ENCODE measurements at regions not wholly inside any gene's neighbourhood (a gene's known extent, or its start where the extent isn't known, plus 50 kb on each side); places are given as distances from the start of the nearest gene placed in this dataset.

DNA sequence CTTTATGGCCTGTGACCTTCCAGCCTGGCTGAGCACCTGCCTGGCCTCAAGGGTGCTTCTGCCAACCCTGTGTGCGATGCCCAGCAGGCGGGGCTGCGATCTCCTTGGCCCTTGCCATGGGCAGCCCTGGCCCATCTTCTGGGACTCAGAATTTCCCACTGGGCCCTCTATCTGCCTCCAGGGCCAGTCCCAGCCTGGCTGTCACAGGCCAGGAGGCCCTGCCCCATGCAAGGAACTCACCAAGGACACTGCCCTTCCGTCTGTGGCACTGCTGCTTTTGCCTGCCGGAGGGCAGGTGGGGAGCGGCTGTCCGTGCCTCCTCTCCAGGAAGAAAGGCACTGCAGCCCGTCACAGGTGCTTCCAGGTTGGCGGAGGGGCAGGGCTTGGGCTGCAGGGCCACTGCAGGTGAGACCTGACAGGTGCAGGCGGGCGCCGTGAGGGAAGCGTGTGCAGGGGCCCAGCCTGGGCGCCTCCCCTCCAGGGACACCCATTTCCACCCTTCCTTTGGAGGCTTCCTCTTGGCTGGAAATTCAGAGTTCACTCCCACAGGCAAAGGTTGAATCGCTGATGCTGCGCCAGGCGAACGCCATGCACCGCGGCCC is 177.8 kb downstream of the KIF26A start:
- DNase-seq (ENCODE audit: low spot score), result peak; percentile 7
- ATAC-seq, result no peak
- Mint-ChIP-seq H3K4me3 (no peak overlapping the region), H3K27me3 (ENCODE audit: low read depth) (no peaks in the 10 kb centered on the region), H3K4me1 (no peaks in the 10 kb centered on the region), H3K9me3 (peaks cover 16% of the 10 kb centered on the region), H3K36me3 (no peaks in the 10 kb centered on the region), H3K27ac (no peak overlapping the region)
- TF ChIP-seq ZNF263 (CRISPR knock-in tag; IDR thresholded peaks at IDR 0.05; ENCODE audit: low read depth), result no peak
- no peak for TF ChIP-seq ZNF396 (CRISPR knock-in tag; IDR thresholded peaks at IDR 0.05; ENCODE audit: borderline replicate concordance)
- no peak for TF ChIP-seq NR1H2 (CRISPR knock-in tag; IDR thresholded peaks at IDR 0.05)
- POLR2A ChIA-PET, result no interaction called here
- CTCF ChIA-PET, result no interaction called here

DNA sequence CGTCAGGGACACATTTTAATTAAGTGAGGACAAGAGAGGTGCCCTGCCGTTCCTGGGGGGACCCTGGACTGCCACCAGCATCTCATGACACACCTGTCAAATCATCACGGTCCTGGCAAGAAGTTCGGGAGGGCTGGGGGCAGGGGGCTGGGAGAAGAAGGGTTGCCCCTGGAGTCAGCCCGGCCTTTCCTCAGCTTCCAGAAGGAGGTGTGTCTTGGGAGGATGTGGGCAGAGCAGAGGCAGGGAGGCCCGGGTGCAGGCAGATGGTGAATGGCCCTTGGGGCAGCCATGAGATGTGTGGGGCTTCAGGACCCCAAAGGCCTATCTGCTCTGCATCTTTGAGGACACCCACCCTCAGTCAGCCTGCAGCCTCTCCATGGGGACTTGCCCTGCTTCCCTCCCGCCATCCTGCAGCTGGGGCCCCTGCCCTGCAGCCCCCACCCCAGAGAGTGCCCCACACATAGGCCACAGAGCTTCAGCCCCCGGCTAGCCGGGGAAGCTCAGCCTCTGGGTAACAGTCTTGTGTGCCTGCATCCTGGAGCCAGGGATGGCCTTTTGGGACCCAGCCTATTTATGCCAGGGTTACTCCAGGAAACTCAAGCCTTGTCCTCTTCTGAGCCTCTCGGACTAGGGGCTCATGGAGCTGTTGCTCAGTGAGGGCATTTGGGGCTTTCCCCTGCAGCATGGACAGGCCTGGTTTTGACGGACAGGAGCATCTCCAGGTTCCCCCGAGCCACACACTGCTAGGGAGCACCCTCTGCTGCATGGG is 178.5 kb downstream of the KIF26A start:
- H3K27me3 Mint-ChIP-seq (ENCODE audit: low read depth), result no peaks in the 10 kb centered on the region
- ChIA-PET POLR2A (no interaction called here), CTCF (no interaction called here)
- H3K4me3 Mint-ChIP-seq, result no peak overlapping the region
- peaks cover 12% of the 10 kb centered on the region for H3K9me3 Mint-ChIP-seq
- no peaks in the 10 kb centered on the region for H3K4me1 Mint-ChIP-seq
- no peaks in the 10 kb centered on the region for H3K36me3 Mint-ChIP-seq
- TF ChIP-seq, protein P1, sequence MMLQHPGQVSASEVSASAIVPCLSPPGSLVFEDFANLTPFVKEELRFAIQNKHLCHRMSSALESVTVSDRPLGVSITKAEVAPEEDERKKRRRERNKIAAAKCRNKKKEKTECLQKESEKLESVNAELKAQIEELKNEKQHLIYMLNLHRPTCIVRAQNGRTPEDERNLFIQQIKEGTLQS (CRISPR knock-in tag; conservative IDR thresholded peaks at IDR 0.05), result no peak
- TF ChIP-seq ZNF396 (CRISPR knock-in tag; IDR thresholded peaks at IDR 0.05; ENCODE audit: borderline replicate concordance), result no peak
- no peak for TF ChIP-seq NFATC4 (CRISPR knock-in tag; IDR thresholded peaks at IDR 0.05)
- TF ChIP-seq, protein P2, sequence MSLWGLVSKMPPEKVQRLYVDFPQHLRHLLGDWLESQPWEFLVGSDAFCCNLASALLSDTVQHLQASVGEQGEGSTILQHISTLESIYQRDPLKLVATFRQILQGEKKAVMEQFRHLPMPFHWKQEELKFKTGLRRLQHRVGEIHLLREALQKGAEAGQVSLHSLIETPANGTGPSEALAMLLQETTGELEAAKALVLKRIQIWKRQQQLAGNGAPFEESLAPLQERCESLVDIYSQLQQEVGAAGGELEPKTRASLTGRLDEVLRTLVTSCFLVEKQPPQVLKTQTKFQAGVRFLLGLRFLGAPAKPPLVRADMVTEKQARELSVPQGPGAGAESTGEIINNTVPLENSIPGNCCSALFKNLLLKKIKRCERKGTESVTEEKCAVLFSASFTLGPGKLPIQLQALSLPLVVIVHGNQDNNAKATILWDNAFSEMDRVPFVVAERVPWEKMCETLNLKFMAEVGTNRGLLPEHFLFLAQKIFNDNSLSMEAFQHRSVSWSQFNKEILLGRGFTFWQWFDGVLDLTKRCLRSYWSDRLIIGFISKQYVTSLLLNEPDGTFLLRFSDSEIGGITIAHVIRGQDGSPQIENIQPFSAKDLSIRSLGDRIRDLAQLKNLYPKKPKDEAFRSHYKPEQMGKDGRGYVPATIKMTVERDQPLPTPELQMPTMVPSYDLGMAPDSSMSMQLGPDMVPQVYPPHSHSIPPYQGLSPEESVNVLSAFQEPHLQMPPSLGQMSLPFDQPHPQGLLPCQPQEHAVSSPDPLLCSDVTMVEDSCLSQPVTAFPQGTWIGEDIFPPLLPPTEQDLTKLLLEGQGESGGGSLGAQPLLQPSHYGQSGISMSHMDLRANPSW (CRISPR knock-in tag; conservative IDR thresholded peaks at IDR 0.05; ENCODE audit: low read depth), result no peak
- TF ChIP-seq TEAD1 (CRISPR knock-in tag; IDR thresholded peaks at IDR 0.05), result no peak
- TF ChIP-seq FOXJ3 (CRISPR knock-in tag; IDR thresholded peaks at IDR 0.05; ENCODE audit: borderline replicate concordance), result no peak
- TF ChIP-seq, protein P3, sequence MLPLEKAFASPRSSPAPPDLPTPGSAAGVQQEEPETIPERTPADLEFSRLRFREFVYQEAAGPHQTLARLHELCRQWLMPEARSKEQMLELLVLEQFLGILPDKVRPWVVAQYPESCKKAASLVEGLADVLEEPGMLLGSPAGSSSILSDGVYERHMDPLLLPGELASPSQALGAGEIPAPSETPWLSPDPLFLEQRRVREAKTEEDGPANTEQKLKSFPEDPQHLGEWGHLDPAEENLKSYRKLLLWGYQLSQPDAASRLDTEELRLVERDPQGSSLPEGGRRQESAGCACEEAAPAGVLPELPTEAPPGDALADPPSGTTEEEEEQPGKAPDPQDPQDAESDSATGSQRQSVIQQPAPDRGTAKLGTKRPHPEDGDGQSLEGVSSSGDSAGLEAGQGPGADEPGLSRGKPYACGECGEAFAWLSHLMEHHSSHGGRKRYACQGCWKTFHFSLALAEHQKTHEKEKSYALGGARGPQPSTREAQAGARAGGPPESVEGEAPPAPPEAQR (CRISPR knock-in tag; IDR thresholded peaks at IDR 0.05), result no peak
- TF ChIP-seq NR3C1 (CRISPR knock-in tag; conservative IDR thresholded peaks at IDR 0.05; ENCODE audit: low read depth), result no peak
- TF ChIP-seq MYBL2 (CRISPR knock-in tag; IDR thresholded peaks at IDR 0.05), result no peak
- TF ChIP-seq, protein P4, sequence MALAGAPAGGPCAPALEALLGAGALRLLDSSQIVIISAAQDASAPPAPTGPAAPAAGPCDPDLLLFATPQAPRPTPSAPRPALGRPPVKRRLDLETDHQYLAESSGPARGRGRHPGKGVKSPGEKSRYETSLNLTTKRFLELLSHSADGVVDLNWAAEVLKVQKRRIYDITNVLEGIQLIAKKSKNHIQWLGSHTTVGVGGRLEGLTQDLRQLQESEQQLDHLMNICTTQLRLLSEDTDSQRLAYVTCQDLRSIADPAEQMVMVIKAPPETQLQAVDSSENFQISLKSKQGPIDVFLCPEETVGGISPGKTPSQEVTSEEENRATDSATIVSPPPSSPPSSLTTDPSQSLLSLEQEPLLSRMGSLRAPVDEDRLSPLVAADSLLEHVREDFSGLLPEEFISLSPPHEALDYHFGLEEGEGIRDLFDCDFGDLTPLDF (CRISPR knock-in tag; IDR thresholded peaks at IDR 0.05), result no peak
- TF ChIP-seq, protein P5, sequence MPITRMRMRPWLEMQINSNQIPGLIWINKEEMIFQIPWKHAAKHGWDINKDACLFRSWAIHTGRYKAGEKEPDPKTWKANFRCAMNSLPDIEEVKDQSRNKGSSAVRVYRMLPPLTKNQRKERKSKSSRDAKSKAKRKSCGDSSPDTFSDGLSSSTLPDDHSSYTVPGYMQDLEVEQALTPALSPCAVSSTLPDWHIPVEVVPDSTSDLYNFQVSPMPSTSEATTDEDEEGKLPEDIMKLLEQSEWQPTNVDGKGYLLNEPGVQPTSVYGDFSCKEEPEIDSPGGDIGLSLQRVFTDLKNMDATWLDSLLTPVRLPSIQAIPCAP (CRISPR knock-in tag; IDR thresholded peaks at IDR 0.05), result no peak
- TF ChIP-seq ZNF671 (CRISPR knock-in tag; IDR thresholded peaks at IDR 0.05), result no peak
- TF ChIP-seq, protein P6, sequence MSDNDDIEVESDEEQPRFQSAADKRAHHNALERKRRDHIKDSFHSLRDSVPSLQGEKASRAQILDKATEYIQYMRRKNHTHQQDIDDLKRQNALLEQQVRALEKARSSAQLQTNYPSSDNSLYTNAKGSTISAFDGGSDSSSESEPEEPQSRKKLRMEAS (CRISPR knock-in tag; IDR thresholded peaks at IDR 0.05), result no peak
- TF ChIP-seq SMAD4 (CRISPR knock-in tag; IDR thresholded peaks at IDR 0.05), result no peak
- TF ChIP-seq, protein P7, sequence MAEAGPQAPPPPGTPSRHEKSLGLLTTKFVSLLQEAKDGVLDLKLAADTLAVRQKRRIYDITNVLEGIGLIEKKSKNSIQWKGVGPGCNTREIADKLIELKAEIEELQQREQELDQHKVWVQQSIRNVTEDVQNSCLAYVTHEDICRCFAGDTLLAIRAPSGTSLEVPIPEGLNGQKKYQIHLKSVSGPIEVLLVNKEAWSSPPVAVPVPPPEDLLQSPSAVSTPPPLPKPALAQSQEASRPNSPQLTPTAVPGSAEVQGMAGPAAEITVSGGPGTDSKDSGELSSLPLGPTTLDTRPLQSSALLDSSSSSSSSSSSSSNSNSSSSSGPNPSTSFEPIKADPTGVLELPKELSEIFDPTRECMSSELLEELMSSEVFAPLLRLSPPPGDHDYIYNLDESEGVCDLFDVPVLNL (CRISPR knock-in tag; IDR thresholded peaks at IDR 0.05; ENCODE audit: borderline replicate concordance, low read depth), result no peak
- DNase-seq (ENCODE audit: low spot score) (peak; percentile 5), ATAC-seq (no peak)
- no peak overlapping the region for H3K27ac Mint-ChIP-seq

Data from WTC11 (cell line).